ENCODE measurements at regions not wholly inside any gene's neighbourhood (a gene's known extent, or its start where the extent isn't known, plus 50 kb on each side); places are given as distances from the start of the nearest gene placed in this dataset.

DNA sequence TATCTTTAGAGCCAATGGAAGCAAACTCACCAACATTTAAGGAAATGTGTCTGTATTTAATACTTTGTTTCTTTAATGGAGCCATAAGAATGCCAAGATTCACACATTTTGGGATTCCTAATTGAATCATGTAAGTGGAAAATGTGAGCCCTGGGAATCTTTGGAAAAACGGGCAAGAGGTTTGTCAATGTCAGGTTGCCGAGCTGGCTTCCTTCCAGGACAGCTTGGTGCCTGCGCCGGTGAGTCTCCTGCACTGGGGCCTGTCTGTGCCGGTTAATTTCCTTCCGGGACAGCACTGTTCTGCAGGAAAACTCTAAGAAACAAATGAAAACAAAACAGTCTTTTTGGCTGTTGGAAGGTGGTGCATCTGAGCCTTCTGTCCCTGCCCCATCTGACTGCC lies 210.6 kb downstream of the HAPSTR1 start:
- no peak for DNase-seq

DNA sequence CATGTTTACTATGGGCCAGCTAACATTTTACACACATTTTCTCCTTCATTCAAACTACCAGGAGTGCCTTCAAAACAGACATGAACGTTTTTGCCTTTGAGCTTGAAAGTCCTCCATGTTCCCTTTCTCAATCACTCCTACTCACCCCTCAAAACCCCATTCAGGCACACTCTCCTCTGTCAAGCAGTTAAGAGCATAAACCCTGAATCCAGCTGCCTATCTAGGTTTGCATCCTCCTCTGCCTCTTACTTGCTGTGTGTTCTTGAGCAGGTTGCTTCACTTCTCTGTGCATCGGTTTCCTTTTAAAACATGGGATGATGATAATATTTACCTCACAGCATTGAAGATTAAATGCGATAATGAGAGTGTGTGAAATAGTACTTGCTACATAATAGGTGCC lies 215.3 kb downstream of the HAPSTR1 start:
- DNase-seq: no peak

DNA sequence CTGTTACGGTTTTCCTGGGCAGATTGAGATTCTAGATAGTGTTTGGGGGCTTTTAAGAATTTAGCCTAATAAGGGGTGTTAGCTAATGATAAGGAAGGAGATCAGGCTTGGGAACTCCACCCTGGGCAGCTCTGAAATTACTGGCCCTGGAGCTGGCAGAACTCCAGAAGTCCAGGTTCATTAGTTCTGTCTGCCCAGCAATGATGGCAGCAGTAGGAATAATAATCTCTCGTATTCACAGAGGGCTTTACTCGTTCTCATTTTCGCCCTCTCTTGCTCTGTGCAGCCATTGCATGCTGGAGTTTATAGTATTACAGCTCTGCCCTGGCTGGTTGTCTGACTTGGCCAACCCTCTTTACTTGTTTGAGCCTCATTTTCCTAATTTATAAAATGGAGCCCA lies 216.0 kb downstream of the HAPSTR1 start:
- DNase-seq: no peak

DNA sequence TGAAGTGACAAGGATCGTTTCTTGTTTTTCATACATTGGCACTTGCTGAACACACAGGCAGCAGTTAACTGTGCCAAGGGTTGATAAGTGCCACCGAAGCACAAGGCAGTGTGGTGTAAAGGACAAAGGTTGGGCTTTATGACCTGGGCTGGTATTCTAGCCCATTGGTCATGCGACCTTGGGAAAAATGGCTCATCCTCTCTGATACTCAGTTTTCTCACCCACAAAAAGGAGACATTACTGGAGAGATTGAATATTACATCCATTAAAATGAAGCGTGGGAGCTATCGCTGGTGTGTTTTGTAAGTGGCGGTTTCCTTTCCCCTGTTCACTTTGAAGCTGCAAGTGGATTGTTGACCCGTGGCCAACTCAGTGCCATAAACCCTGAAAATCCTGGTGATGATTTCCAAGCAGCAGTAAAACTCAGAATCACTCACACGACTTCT lies 216.9 kb downstream of the HAPSTR1 start:
- DNase-seq: no peak

DNA sequence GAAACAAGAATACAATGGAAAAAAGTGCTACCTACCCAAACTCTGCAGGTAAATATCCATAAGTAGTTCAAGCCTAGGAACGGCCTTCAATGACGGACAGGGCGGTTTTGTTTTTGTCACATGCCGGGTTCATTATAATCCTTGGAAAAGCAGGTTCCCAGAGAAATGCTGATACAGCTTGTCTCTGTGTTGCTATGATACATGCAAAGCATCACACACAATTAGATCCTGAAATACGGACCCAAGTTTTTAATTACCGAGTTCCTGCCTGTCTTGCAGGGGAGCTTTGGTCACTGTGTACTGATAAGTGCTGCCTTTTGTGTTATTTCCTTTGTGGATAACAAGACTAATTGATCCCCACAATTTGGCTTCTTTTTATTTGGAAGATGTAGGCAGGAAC lies 217.4 kb downstream of the HAPSTR1 start:
- no peak for DNase-seq

DNA sequence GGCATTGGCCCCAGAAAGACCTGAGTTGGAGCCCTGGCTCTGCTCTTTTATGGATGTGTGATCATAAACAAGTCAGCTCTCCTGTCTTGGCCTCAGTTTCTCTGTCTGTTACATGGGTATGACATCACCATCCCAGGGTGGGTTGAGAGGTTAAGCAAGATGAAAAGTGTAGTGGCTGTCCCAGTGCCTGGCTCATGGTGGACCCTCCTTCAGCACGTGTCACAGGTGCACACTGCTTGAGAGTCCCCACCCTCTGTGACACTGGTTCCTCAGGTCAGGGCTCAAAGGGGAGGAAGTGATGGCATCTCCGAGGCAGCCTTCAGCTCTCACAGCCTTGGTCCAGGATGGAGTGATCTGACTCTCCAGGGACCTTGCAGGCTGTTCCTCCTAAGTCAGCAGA lies 218.4 kb downstream of the HAPSTR1 start:
- no peak for DNase-seq

DNA sequence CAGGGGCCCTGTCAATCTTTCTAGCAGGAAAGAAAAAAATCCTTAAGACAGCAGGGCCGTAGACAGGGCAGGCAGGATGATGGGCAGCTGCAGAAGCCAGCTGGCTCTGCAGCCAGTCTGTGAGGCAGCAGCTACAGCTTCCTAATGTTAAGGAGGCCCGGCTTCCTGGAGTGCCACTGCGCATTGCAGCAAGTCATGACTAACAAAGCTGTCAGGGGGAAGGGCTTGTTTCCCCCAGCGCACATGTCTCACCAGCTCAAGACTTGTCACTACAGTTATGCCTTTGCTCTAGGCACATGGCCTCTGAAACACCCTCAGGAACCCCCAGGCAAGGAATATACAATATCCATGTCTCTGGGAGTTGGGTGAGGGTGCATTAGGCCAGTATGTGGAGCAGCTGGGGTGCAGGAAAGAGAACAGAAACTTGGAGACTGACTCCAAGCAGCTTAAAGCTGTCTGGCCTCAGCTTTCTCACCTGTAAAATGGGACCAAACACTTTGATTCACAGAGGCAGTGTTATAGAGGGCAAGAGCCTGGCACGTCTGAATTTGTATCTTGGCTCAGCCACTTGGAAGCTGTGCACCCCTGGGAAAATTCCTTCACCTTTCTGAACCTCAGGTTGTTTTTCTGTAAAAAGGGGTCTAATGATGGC lies 220.0 kb downstream of the HAPSTR1 start:
- DNase-seq: no peak

DNA sequence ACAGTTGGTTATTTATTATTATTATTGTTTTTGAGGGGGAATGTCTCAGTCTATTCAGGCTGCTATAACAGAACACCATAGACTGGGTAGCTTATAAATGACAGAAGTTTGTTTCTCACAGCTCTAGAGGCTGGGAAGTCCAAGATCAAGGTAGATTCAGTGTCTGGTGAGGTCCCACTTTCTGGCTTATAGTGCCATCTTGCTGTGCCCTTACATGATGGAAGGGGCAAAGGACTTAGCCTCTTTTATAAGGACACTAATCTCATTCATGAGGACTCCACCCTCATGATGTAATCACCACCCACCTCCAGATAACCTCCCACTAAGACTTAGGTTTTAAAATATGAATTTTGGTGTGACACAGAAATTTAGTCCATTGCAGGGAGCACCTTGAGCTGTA lies 224.6 kb downstream of the HAPSTR1 start:
- DNase-seq: no peak

DNA sequence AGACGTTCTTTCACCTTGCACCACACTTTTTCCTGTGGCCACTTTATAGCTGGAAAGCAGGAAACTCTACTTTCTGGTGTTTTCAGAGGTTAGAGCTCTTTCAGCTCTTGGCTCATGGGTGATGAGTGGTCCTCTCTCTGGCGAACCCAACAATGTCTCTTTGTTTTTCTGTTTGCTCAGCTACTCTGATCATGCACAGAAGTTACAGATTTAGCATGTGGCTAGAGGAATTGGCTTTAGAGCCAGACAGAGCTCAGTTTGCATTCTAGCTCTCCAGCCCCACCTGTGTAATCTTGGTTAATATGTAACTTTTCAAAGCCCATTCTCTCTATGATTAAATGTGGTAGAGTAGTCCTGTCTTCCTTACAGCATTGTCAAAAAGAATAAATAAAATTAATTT lies 225.2 kb downstream of the HAPSTR1 start:
- DNase-seq: no peak

DNA sequence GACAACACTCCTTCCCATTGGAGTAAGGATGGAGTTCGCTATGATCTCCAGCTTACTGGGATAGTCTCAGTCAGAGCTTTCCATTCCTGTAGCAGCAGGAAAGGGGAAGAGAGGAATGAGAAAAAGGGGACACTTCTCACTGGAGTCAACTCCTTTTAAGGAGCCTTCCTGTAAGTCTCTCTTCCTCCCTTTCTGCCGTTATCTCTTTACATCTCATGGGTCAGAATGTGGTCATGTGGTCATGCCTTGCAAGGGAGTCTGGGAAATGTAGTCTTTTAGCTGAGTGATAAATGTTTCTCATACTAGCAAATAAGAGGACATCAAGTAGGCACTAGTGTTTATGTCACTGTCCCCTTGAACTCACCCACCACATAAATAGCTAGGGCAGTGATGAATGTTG lies 227.3 kb downstream of the HAPSTR1 start:
- DNase-seq: no peak

DNA sequence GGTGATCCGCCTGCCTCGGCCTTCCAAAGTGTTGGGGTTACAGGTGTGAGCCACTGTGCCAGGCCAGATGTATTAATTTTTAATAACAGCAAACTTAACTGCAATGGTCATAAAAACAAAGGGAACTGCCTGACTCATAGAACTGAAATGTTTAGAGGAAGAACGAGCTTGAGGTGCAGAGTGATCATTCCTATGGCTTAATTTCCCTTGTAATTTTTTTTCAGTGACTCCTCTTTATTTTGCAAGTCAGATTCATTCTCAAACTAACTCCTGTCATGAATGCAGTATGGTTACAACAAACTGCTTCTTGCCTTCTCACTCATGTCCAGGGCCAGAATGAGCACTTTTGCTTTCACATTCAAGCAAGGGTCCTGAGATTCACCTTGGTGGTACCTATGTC lies 231.3 kb downstream of the HAPSTR1 start:
- no peak for DNase-seq

DNA sequence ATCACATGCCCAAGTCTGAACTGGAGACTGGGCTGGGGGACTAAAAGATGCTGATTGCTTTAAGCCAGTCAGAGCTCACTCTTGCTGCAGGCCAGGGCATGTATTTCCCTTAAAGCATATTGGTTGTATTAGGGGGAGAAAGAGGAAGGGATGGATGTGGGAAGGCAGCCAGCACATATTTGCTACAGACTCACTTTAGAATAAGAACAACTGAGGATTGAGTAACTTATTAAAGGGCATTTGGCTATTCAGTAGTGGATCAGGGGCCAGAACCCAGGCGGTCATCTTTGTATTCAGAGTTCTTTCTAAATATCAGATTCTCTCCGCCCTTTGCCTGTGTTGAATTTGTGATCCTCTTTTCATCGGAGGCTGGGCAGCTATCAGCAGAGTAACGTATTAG lies 231.7 kb downstream of the HAPSTR1 start:
- DNase-seq: no peak

DNA sequence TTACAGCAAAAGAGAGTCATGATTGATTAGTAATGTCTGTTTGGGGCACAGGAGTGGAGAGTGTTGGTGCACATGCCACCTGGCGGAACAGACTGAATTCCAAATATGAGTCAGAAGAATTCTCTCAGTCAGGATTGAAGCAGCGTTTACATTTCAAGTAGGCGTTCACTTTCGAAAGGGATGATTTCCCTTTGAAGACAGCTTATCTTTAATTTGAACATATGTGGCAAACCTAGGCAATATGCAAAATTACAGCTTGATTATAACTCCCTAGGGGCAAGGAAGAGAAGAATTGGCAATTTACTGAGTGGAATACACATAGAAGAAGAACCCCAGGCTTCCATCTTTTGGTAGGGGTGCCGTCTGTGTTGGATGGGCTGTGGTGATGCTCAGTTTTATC lies 235.8 kb downstream of the HAPSTR1 start:
- no peak for DNase-seq

DNA sequence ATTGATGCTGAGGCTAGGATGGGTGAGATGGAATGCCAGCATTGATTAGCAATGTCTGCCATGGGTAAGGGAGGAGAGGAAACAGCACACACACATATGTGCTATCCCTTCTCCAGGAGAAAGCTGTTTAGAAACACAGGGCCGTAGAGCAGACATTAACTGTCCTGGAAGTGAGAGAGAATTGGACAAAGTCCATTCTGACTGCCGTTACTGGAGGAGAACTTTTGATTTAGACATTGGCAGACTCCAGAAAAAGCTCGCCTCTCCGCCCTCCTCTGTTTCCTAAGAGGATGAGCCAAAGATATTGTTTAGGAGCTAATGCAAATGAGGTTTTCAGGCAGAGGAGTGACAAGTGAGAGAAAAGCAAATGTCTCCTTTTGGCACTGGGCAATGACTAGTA lies 237.0 kb downstream of the HAPSTR1 start:
- peak; percentile 30 for DNase-seq

DNA sequence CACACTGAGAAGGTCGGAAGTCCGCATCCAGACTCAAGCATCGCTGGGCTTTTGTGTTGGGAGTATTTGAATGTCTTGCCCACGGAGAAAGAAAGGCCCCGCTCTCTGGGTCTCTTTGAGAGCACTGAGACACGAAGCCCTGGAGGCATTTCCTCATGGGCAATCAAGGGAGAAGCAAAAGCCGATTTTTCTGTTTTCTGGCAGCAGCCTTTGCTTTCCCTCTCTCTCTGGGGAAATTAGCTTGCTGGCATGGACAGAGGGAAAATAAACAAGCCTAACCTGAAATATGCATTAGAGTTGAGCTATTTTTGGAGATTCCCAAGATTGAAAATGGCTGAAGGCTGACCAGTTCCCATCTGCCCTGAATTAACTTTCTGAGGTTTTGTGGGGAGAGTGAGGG lies 238.7 kb downstream of the HAPSTR1 start:
- DNase-seq: no peak

DNA sequence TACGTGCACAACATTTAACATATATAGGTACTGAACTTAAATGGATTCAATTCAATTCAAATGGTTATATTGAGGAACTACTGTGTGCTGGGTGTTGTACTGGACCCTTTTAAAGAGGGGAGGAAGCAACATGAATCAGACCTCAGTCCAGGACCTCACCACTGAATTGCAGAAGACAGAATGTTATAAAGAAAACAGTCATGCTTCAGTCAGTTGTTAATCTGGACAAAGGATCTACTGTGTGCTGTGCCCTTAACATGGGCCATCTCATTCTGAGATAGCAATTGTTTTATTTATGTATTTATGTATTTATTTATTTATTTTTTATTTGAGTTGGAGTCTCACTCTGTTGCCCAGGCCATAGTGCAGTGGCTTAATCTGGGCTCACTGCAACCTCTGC lies 240.1 kb downstream of the HAPSTR1 start:
- no peak for DNase-seq

DNA sequence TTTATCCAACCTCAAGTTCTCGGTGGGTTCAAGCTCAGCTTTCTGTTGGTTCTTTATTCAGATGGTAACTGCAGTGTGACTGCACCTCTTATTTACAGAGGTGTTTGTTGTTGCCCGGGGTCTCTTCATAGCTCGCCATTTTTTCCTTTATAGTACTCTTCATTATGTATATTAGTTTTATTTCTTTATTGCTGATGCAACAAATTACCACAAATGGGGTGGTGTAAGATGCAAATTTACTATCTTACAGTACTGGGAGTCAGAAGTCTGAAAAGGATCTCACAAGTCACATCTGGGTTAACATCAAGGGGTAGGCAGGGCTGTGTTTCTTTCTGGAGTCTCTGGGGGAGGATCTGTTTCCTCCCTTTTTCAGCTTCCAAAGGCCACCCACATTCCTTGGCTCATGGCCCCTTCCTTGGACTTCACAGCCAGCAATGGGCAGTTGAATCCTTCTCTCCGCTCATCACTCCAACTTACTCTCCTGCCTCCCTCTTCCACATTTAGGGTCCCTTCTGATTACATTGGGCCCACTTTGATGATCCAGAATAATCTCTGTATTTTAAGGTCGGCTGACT lies 241.2 kb downstream of the HAPSTR1 start:
- DNase-seq: no peak

DNA sequence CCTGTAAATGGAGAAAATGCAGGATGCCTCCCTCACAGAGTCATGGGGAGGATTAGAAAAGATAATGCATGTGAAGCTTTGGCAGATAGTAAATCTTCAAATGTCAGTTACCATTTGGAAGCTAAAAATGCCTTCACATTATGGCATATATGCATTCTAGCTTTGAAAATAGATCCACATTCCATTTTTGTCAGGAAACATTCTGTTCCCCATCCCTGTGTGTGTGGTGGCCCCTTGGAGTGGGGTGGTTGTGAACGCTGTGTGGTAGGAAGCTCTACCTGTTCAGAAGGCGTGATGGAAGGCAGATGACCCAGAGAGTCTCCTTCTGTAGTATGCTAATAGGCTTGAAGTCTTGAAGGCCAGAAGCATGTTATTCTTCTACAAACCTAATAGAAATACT lies 242.0 kb downstream of the HAPSTR1 start:
- no peak for DNase-seq

DNA sequence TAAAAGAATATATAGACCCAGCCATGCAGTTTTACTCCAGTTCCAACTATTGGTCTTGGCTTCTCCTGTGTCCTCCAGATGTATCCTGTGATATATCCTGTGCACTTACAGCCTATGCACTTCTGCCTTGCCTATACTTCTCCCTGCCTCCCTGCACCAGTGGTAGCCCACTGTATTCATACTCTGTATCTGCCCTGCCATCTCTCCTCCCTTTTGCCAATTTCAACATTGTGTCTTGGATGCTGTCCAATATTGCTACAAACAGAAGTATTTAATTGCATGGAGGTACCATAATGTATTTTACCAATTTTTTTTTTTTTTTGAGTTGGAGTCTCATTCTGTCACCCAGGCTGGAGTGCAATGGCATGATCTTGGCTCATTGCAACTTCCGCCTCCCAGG lies 242.7 kb downstream of the HAPSTR1 start:
- no peak for DNase-seq

DNA sequence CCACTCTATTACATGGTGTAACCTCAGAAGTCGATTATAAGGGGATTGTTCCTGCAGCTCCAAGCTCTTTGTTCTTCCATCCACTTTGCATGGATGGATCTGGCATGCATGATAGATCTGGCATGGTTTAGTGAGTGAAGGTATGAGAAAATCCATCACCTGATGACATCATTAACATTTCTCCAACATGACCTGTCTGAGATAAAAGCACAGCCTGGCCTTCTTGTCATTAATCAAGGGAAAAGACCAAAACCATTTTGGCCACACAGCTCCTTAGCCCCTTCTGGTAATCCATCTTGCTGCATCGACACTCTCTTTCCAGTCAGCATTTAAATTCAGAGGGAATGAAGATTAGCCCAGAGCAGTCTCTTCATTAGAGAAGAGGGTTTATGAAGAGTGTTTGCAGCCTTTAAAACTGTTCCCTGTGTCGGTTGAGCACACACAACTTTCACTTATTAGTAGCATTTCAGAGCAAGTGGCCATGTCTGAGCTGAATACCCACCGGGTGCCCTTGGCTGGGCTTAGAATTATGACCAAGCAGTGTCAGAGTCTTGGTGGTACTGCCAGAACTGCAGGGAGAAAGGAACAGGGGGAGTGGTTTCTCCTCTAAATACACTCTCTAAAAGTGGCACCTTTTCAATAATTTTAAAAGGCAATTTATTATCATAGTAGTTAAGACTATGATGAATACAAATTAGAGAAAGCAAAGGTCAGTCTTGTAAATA lies 246.0 kb downstream of the HAPSTR1 start:
- no peak for DNase-seq

DNA sequence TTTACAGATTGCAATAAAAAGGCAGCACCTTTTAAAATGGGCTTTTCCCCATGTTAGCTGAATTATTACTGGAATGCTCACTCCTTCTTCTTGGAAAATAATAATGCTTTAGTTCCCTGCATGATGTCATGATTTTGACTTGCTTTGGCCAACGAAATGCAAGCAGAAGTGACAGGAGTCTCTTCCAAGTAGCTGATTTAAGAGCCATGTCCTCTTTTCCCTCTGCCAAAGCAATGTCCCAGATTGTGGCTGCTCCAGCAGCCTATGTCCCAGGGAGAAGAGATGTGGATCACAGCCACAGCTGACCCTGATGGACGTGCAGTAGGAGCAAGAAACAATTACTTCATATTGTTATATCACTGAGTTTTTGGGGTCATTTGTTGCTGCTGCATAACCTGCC lies 246.6 kb downstream of the HAPSTR1 start:
- no peak for DNase-seq

DNA sequence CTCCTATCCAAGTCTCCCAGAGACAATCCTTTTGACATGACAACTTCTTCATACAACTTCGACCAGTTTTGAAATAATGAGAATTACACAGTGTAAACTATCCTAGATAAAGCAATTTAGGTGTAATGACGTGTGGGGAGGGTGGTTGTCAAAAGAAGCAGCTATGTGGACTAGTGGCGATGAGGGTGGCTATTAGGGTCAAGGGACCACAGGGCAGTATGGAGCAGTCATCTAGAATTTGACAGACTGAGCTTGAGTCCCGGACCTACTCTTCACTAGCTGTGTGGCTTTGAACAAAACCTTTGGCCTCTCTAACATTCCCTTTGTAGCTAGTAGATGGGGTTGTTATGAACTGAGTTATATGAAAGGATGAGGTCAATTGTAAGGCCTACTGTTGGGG lies 247.1 kb downstream of the HAPSTR1 start:
- no peak for DNase-seq

DNA sequence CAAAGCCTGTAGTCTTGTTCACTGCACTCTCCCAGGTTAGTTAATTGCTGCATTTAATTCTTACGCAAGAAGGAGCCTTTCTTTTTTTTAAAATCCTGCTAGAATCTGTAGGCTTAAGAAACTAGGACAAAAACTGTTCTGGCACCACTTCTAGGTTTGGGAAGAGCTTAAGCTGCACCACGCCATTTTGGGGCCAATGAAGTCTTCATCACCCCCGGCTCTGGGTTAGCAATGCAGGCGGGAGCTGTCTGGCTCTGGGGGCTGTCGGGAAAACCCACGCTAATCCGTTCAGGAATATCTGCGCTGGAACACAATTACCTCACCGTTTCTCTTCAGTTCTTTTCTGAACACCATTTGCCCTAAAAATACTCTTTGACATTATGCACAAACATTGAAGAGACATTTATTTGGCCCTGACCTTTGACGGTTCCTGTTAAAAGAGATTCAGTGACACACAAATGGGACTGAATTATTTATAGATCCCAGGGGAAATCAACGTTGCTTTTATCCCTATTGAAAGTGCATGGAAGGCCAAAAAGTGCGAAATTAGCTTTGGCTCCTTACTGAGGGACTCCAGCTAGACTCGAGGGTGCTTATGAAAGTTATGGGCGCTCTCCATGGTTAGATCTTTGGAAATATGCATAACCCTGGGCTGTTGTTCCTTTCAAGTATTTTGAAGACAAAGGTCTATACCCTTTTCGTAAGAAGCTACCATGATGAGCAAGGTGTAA lies 249.2 kb downstream of the HAPSTR1 start:
- no peak for DNase-seq
